SK-N-SH treated with all-trans-retinoic acid at 6 μM for 48 hours (cell line): ENCODE measurements at regions not wholly inside any gene's neighbourhood (a gene's known extent, or its start where the extent isn't known, plus 50 kb on each side); places are given as distances from the start of the nearest gene placed in this dataset.

ENCODE experiments used
- ARNTL ChIP-seq: fragments of 450-650 bp; formaldehyde crosslinking; IDR thresholded peaks from 2 replicates; pipeline ENCODE4 v1.5.0; 2020; ENCODE audit warnings: low read depth, mild to moderate bottlenecking, moderate library complexity, borderline replicate concordance
- BACH2 ChIP-seq: fragments of 250-450 bp; sonication (Bioruptor Pico); IDR thresholded peaks from 2 replicates; pipeline ENCODE4 v1.9.0; 2021; ENCODE audit warnings: mild to moderate bottlenecking, borderline replicate concordance
- RARB ChIP-seq: fragments of 250-450 bp; sonication (Bioruptor Pico); IDR thresholded peaks from 2 replicates; pipeline ENCODE4 v1.8.0; 2021; ENCODE audit warnings: mild to moderate bottlenecking, moderate library complexity
- TCF4 ChIP-seq: fragments of 250-450 bp; sonication (Bioruptor Pico); IDR thresholded peaks from 2 replicates; pipeline ENCODE4 v1.8.0; 2021; ENCODE audit warnings: mild to moderate bottlenecking, moderate library complexity, borderline replicate concordance
- ZC3H10 ChIP-seq: fragments of 250-450 bp; sonication (Bioruptor Pico); IDR thresholded peaks from 2 replicates; pipeline ENCODE4 v1.5.1; 2021; ENCODE audit warnings: mild to moderate bottlenecking, moderate library complexity
- ZFP3 ChIP-seq: fragments of 250-450 bp; sonication (Bioruptor Pico); IDR thresholded peaks from 2 replicates; pipeline ENCODE4 v1.5.0; 2020; ENCODE audit warnings: mild to moderate bottlenecking, moderate library complexity
- TF ChIP-seq, protein P1 (sequence below): fragments of 250-450 bp; sonication (Bioruptor Pico); IDR thresholded peaks from 2 replicates; pipeline ENCODE4 v1.5.1; 2021; ENCODE audit warnings: mild to moderate bottlenecking, moderate library complexity
- TF ChIP-seq, protein P2 (sequence below): fragments of 250-450 bp; sonication (Bioruptor Pico); IDR thresholded peaks from 2 replicates; pipeline ENCODE4 v1.8.0; 2020; ENCODE audit warnings: mild to moderate bottlenecking, moderate library complexity, borderline replicate concordance
- TF ChIP-seq, protein P3 (sequence below): fragments of 250-450 bp; sonication (Bioruptor Pico); IDR thresholded peaks from 2 replicates; pipeline ENCODE4 v1.5.0; 2020; ENCODE audit warnings: mild to moderate bottlenecking, moderate library complexity
- TF ChIP-seq, protein P4 (sequence below): fragments of 250-450 bp; sonication (Bioruptor Pico); IDR thresholded peaks from 2 replicates; pipeline ENCODE4 v1.5.1; 2020; ENCODE audit warnings: low read depth, mild to moderate bottlenecking, moderate library complexity

DNA sequence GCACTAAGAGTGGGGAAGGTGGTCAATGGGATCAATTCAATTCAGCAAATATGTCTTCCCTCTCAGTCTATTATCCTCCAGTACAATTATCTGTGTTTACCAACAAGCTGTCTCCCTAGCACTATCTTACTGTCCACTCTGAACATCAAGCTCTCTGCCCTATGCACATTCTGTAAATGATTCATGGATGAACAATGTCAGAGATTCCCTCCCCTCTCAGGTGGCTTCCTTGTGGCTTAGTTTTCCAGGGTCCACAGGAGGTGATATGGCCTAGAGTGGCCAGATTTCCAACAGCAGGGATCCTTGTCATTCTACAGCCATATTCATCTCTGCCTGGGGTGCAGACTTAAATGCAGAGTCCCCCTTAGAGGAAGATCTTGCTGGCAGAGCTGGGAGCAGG lies 225.1 kb downstream of the UACA start:
- TF ChIP-seq RARB (CRISPR knock-in tag) (no peak), ARNTL (CRISPR knock-in tag) (no peak), TCF4 (CRISPR knock-in tag) (no peak), ZC3H10 (CRISPR knock-in tag) (no peak), BACH2 (CRISPR knock-in tag) (no peak), ZFP3 (CRISPR knock-in tag) (no peak)
- TF ChIP-seq, protein P1, sequence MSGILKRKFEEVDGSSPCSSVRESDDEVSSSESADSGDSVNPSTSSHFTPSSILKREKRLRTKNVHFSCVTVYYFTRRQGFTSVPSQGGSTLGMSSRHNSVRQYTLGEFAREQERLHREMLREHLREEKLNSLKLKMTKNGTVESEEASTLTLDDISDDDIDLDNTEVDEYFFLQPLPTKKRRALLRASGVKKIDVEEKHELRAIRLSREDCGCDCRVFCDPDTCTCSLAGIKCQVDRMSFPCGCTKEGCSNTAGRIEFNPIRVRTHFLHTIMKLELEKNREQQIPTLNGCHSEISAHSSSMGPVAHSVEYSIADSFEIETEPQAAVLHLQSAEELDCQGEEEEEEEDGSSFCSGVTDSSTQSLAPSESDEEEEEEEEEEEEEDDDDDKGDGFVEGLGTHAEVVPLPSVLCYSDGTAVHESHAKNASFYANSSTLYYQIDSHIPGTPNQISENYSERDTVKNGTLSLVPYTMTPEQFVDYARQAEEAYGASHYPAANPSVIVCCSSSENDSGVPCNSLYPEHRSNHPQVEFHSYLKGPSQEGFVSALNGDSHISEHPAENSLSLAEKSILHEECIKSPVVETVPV: no peak
- TF ChIP-seq, protein P2, sequence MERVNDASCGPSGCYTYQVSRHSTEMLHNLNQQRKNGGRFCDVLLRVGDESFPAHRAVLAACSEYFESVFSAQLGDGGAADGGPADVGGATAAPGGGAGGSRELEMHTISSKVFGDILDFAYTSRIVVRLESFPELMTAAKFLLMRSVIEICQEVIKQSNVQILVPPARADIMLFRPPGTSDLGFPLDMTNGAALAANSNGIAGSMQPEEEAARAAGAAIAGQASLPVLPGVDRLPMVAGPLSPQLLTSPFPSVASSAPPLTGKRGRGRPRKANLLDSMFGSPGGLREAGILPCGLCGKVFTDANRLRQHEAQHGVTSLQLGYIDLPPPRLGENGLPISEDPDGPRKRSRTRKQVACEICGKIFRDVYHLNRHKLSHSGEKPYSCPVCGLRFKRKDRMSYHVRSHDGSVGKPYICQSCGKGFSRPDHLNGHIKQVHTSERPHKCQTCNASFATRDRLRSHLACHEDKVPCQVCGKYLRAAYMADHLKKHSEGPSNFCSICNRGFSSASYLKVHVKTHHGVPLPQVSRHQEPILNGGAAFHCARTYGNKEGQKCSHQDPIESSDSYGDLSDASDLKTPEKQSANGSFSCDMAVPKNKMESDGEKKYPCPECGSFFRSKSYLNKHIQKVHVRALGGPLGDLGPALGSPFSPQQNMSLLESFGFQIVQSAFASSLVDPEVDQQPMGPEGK (CRISPR knock-in tag): no peak
- TF ChIP-seq, protein P3, sequence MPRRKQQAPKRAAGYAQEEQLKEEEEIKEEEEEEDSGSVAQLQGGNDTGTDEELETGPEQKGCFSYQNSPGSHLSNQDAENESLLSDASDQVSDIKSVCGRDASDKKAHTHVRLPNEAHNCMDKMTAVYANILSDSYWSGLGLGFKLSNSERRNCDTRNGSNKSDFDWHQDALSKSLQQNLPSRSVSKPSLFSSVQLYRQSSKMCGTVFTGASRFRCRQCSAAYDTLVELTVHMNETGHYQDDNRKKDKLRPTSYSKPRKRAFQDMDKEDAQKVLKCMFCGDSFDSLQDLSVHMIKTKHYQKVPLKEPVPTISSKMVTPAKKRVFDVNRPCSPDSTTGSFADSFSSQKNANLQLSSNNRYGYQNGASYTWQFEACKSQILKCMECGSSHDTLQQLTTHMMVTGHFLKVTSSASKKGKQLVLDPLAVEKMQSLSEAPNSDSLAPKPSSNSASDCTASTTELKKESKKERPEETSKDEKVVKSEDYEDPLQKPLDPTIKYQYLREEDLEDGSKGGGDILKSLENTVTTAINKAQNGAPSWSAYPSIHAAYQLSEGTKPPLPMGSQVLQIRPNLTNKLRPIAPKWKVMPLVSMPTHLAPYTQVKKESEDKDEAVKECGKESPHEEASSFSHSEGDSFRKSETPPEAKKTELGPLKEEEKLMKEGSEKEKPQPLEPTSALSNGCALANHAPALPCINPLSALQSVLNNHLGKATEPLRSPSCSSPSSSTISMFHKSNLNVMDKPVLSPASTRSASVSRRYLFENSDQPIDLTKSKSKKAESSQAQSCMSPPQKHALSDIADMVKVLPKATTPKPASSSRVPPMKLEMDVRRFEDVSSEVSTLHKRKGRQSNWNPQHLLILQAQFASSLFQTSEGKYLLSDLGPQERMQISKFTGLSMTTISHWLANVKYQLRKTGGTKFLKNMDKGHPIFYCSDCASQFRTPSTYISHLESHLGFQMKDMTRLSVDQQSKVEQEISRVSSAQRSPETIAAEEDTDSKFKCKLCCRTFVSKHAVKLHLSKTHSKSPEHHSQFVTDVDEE (CRISPR knock-in tag): no peak
- TF ChIP-seq, protein P4, sequence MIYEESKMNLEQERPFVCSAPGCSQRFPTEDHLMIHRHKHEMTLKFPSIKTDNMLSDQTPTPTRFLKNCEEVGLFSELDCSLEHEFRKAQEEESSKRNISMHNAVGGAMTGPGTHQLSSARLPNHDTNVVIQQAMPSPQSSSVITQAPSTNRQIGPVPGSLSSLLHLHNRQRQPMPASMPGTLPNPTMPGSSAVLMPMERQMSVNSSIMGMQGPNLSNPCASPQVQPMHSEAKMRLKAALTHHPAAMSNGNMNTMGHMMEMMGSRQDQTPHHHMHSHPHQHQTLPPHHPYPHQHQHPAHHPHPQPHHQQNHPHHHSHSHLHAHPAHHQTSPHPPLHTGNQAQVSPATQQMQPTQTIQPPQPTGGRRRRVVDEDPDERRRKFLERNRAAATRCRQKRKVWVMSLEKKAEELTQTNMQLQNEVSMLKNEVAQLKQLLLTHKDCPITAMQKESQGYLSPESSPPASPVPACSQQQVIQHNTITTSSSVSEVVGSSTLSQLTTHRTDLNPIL (CRISPR knock-in tag): no peak
